SK-N-SH treated with all-trans-retinoic acid at 6 μM for 48 hours (cell line): ENCODE measurements at regions not wholly inside any gene's neighbourhood (a gene's known extent, or its start where the extent isn't known, plus 50 kb on each side); places are given as distances from the start of the nearest gene placed in this dataset.

Experiments
- ATAC-seq: fragments of 200-7000 bp; cut with Tn5 transposase; 3 replicates; pipeline ENCODE4 v1.9.1; 2020; ENCODE audit warnings: mild to moderate bottlenecking, moderate library complexity
- ARNTL ChIP-seq: fragments of 450-650 bp; formaldehyde crosslinking; IDR thresholded peaks from 2 replicates; pipeline ENCODE4 v1.5.0; 2020; ENCODE audit warnings: low read depth, mild to moderate bottlenecking, moderate library complexity, borderline replicate concordance
- CSDC2 ChIP-seq: fragments of 250-450 bp; sonication (Bioruptor Pico); IDR thresholded peaks from 2 replicates; pipeline ENCODE4 v1.5.0; 2020; ENCODE audit warnings: mild to moderate bottlenecking, moderate library complexity
- GLIS3 ChIP-seq: fragments of 250-450 bp; sonication (Bioruptor Pico); IDR thresholded peaks from 2 replicates; pipeline ENCODE4 v1.5.0; 2020; ENCODE audit warnings: mild to moderate bottlenecking, moderate library complexity
- ISL1 ChIP-seq: fragments of 250-450 bp; sonication (Bioruptor Pico); IDR thresholded peaks from 2 replicates; pipeline ENCODE4 v2.1.2; 2022; ENCODE audit warnings: mild to moderate bottlenecking, moderate library complexity
- OSR1 ChIP-seq: fragments of 250-450 bp; sonication (Bioruptor Pico); IDR thresholded peaks from 2 replicates; pipeline ENCODE4 v1.8.0; 2022; ENCODE audit warnings: moderate library complexity, mild to moderate bottlenecking, inconsistent platforms
- PPARA ChIP-seq: fragments of 250-450 bp; sonication (Bioruptor Pico); IDR thresholded peaks from 2 replicates; pipeline ENCODE4 v1.5.0; 2020; ENCODE audit warnings: mild to moderate bottlenecking, borderline replicate concordance
- RARB ChIP-seq: fragments of 250-450 bp; sonication (Bioruptor Pico); IDR thresholded peaks from 2 replicates; pipeline ENCODE4 v1.8.0; 2021; ENCODE audit warnings: mild to moderate bottlenecking, moderate library complexity
- SNAI2 ChIP-seq: fragments of 250-450 bp; sonication (Bioruptor Pico); IDR thresholded peaks from 2 replicates; pipeline ENCODE4 v1.5.0; 2020; ENCODE audit warnings: mild to moderate bottlenecking, moderate library complexity
- TCF4 ChIP-seq: fragments of 250-450 bp; sonication (Bioruptor Pico); IDR thresholded peaks from 2 replicates; pipeline ENCODE4 v1.8.0; 2021; ENCODE audit warnings: mild to moderate bottlenecking, moderate library complexity, borderline replicate concordance
- TOX ChIP-seq: fragments of 250-450 bp; sonication (Bioruptor Pico); IDR thresholded peaks from 2 replicates; pipeline ENCODE4 v1.8.0; 2021; ENCODE audit warnings: mild to moderate bottlenecking, moderate library complexity, borderline replicate concordance
- ZC3H10 ChIP-seq: fragments of 250-450 bp; sonication (Bioruptor Pico); IDR thresholded peaks from 2 replicates; pipeline ENCODE4 v1.5.1; 2021; ENCODE audit warnings: mild to moderate bottlenecking, moderate library complexity
- ZFP3 ChIP-seq: fragments of 250-450 bp; sonication (Bioruptor Pico); IDR thresholded peaks from 2 replicates; pipeline ENCODE4 v1.5.0; 2020; ENCODE audit warnings: mild to moderate bottlenecking, moderate library complexity
- ZFP30 ChIP-seq: fragments of 450-650 bp; formaldehyde crosslinking; IDR thresholded peaks from 2 replicates; pipeline ENCODE4 v1.5.0; 2022; ENCODE audit warnings: mild to moderate bottlenecking, moderate library complexity
- ZNF565 ChIP-seq: fragments of 450-650 bp; formaldehyde crosslinking; conservative IDR thresholded peaks from 2 replicates; pipeline ENCODE4 v1.5.0; 2020; ENCODE audit warnings: low read depth, mild to moderate bottlenecking, moderate library complexity
- ZNF70 ChIP-seq: fragments of 450-650 bp; formaldehyde crosslinking; IDR thresholded peaks from 2 replicates; pipeline ENCODE4 v1.5.0; 2020; ENCODE audit warnings: mild to moderate bottlenecking, moderate library complexity
- ZNF8 ChIP-seq: fragments of 450-650 bp; formaldehyde crosslinking; IDR thresholded peaks from 2 replicates; pipeline ENCODE4 v1.5.0; 2020; ENCODE audit warnings: mild to moderate bottlenecking, moderate library complexity
- TF ChIP-seq, protein P1 (sequence below): fragments of 250-450 bp; sonication (Bioruptor Pico); IDR thresholded peaks from 2 replicates; pipeline ENCODE4 v1.5.0; 2020; ENCODE audit warnings: mild to moderate bottlenecking, moderate library complexity
- TF ChIP-seq, protein P2 (sequence below): fragments of 250-450 bp; sonication (Bioruptor Pico); IDR thresholded peaks from 2 replicates; pipeline ENCODE4 v1.5.1; 2021; ENCODE audit warnings: mild to moderate bottlenecking, moderate library complexity
- TF ChIP-seq, protein P3 (sequence below): fragments of 250-450 bp; sonication (Bioruptor Pico); IDR thresholded peaks from 2 replicates; pipeline ENCODE4 v1.5.1; 2020; ENCODE audit warnings: low read depth, mild to moderate bottlenecking, moderate library complexity
- TF ChIP-seq, protein P4 (sequence below): fragments of 250-450 bp; sonication (Bioruptor Pico); IDR thresholded peaks from 2 replicates; pipeline ENCODE4 v1.8.0; 2021; ENCODE audit warnings: low read depth, mild to moderate bottlenecking, moderate library complexity, borderline replicate concordance

DNA sequence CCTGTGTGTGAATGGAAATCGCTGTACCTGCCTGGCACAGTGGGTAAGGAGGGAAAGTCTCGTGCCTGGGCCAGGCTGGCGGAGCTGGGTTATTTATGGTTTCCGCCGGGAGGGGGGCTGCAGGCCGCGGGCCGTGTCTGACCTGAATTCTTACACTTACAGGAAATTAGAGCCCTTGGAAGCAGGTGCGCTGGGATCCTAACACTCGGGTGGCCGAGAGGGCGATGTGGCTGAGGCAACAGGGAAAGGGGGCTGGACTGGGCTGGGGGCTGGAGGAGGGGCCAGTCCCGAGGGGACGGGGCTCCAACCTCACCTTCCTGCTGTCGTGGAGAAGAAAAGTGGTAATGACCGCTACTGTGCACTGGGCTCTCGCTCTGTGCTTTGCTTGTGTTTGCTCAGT is 109.4 kb upstream of the WNT4 start (continued):
- TF ChIP-seq, protein P1, sequence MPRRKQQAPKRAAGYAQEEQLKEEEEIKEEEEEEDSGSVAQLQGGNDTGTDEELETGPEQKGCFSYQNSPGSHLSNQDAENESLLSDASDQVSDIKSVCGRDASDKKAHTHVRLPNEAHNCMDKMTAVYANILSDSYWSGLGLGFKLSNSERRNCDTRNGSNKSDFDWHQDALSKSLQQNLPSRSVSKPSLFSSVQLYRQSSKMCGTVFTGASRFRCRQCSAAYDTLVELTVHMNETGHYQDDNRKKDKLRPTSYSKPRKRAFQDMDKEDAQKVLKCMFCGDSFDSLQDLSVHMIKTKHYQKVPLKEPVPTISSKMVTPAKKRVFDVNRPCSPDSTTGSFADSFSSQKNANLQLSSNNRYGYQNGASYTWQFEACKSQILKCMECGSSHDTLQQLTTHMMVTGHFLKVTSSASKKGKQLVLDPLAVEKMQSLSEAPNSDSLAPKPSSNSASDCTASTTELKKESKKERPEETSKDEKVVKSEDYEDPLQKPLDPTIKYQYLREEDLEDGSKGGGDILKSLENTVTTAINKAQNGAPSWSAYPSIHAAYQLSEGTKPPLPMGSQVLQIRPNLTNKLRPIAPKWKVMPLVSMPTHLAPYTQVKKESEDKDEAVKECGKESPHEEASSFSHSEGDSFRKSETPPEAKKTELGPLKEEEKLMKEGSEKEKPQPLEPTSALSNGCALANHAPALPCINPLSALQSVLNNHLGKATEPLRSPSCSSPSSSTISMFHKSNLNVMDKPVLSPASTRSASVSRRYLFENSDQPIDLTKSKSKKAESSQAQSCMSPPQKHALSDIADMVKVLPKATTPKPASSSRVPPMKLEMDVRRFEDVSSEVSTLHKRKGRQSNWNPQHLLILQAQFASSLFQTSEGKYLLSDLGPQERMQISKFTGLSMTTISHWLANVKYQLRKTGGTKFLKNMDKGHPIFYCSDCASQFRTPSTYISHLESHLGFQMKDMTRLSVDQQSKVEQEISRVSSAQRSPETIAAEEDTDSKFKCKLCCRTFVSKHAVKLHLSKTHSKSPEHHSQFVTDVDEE = no peak

DNA sequence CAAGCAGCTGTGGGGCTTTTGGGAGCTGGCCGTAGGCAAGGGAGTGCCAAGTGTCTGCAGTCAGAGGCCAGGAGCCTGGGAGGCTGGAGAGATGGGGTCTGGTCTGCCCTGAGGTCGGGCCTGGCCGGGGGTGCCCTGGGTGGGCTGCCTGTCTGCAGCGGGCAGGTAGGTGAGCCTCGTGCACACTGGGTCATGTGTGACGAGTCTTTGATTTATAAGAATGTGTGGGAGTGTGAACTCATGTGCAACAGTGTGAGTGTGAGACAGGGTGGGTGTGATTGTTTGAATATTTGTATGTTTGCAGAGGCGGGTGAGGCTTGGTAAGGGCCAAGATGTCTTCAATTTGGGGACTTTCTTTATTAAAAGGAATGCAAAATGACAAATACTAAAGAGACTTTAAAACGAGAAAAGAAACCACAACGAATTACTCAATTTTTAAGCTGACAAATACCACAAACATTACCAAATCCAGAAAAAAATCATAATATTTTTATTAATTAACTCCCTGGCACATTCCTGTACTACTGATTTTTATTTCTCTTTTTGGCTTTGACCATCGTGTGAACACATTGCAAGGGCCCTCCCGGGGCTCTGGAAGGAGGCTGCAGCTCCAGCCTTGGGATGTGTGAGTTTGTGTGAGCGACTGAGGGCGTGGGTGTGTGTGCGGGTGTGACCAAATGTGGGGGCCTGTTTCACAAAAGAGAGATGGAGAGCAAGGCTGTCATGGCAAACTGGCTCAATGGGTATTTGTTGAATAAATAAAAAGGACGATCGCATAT is 110.3 kb upstream of the WNT4 start:
- TF ChIP-seq ARNTL (no peak), CSDC2 (CRISPR knock-in tag) (no peak), ZNF8 (CRISPR knock-in tag) (no peak), OSR1 (no peak), ZFP30 (CRISPR knock-in tag) (no peak)
- TF ChIP-seq, protein P2, sequence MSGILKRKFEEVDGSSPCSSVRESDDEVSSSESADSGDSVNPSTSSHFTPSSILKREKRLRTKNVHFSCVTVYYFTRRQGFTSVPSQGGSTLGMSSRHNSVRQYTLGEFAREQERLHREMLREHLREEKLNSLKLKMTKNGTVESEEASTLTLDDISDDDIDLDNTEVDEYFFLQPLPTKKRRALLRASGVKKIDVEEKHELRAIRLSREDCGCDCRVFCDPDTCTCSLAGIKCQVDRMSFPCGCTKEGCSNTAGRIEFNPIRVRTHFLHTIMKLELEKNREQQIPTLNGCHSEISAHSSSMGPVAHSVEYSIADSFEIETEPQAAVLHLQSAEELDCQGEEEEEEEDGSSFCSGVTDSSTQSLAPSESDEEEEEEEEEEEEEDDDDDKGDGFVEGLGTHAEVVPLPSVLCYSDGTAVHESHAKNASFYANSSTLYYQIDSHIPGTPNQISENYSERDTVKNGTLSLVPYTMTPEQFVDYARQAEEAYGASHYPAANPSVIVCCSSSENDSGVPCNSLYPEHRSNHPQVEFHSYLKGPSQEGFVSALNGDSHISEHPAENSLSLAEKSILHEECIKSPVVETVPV = no peak
- ATAC-seq = no peak

DNA sequence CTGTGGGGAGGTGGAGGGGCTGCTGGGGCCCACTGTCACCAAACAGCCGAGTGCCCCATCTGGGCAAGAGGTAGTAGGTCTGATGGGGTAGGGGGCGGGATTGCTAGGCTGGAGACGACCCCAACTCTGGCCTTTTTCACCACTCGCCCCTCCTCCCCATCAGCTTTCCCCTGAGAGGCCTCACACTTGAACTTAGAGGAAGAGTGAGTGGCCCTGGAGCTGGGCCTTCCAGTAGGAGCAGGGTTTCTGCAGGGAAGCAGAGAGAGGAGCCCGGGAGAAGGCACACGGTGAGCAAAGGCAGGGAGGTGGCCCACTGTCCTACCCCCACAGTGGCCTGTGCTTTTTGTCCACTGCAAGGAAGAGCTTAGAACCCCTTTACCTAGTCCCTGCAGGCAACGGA is 111.9 kb upstream of the WNT4 start:
- no peak for ATAC-seq

More for the DNA sequence above, 111.9 kb upstream of the WNT4 start:
- TF ChIP-seq, protein P2 = no peak
- no peak for TF ChIP-seq ZNF565 (CRISPR knock-in tag)
- TF ChIP-seq TCF4 (CRISPR knock-in tag) = no peak
- no peak for TF ChIP-seq RARB (CRISPR knock-in tag)
- no peak for TF ChIP-seq ZFP3 (CRISPR knock-in tag)
- no peak for TF ChIP-seq PPARA (CRISPR knock-in tag)
- no peak for TF ChIP-seq OSR1
- no peak for TF ChIP-seq ZC3H10 (CRISPR knock-in tag)
- TF ChIP-seq, protein P3, sequence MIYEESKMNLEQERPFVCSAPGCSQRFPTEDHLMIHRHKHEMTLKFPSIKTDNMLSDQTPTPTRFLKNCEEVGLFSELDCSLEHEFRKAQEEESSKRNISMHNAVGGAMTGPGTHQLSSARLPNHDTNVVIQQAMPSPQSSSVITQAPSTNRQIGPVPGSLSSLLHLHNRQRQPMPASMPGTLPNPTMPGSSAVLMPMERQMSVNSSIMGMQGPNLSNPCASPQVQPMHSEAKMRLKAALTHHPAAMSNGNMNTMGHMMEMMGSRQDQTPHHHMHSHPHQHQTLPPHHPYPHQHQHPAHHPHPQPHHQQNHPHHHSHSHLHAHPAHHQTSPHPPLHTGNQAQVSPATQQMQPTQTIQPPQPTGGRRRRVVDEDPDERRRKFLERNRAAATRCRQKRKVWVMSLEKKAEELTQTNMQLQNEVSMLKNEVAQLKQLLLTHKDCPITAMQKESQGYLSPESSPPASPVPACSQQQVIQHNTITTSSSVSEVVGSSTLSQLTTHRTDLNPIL (CRISPR knock-in tag) = no peak
- no peak for TF ChIP-seq ZFP30 (CRISPR knock-in tag)
- no peak for TF ChIP-seq ISL1 (CRISPR knock-in tag)
- no peak for TF ChIP-seq GLIS3 (CRISPR knock-in tag)
- TF ChIP-seq SNAI2 (CRISPR knock-in tag) = no peak
- no peak for TF ChIP-seq ARNTL
- TF ChIP-seq ZNF8 (CRISPR knock-in tag) = no peak
- TF ChIP-seq, protein P1 = no peak
- no peak for TF ChIP-seq CSDC2 (CRISPR knock-in tag)
- TF ChIP-seq ZNF70 (CRISPR knock-in tag) = no peak
- no peak for TF ChIP-seq TOX (CRISPR knock-in tag)
- TF ChIP-seq, protein P4, sequence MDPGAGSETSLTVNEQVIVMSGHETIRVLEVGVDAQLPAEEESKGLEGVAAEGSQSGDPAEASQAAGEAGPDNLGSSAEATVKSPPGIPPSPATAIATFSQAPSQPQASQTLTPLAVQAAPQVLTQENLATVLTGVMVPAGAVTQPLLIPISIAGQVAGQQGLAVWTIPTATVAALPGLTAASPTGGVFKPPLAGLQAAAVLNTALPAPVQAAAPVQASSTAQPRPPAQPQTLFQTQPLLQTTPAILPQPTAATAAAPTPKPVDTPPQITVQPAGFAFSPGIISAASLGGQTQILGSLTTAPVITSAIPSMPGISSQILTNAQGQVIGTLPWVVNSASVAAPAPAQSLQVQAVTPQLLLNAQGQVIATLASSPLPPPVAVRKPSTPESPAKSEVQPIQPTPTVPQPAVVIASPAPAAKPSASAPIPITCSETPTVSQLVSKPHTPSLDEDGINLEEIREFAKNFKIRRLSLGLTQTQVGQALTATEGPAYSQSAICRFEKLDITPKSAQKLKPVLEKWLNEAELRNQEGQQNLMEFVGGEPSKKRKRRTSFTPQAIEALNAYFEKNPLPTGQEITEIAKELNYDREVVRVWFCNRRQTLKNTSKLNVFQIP (CRISPR knock-in tag) = no peak
